ENCODE measurements at regions not wholly inside any gene's neighbourhood (a gene's known extent, or its start where the extent isn't known, plus 50 kb on each side); places are given as distances from the start of the nearest gene placed in this dataset.

DNA sequence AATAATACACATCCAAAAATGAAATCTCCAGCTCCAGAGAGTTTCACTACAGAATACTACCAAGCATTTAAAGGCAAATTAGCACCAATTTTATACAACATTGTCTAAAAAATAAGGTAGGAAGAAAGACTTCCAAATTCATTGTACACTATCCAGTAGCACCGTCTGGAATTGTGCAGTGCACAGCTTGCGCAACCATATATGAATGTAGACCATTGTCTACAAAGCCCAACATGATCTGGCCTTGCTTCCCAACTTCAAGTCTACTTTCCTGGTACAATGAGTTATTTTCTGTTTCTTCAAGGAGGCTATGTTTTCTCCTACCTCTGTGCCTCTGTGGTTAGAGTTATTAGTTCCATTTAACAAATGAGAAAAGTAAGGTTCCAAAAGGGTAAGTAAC, 115.4 kb upstream of the FOXK1 start:
- TF ChIP-seq CTCF (IDR thresholded peaks at IDR 0.05) (no peak), EZH2 (IDR thresholded peaks at IDR 0.05) (no peak), EZH2phosphoT487 (IDR thresholded peaks at IDR 0.05) (no peak)
